Astrocyte of the cerebellum (primary cell): ENCODE measurements at regions not wholly inside any gene's neighbourhood (a gene's known extent, or its start where the extent isn't known, plus 50 kb on each side); places are given as distances from the start of the nearest gene placed in this dataset.

Experiments
- DNase-seq: peaks from one replicate; pipeline ENCODE4 v3.0.0-alpha.2; 2011; ENCODE audit warnings: low read depth
- H3K4me3 ChIP-seq: 2 replicates; pipeline ENCODE4 v1.5.1; 2011; ENCODE audit warnings: mild to moderate bottlenecking, low read depth, low read length, moderate library complexity
- CTCF ChIP-seq: IDR thresholded peaks from 2 replicates; pipeline ENCODE4 v1.5.1; 2012; ENCODE audit warnings: low read length, low read depth, moderate library complexity, mild to moderate bottlenecking; ENCODE audit errors: missing control alignments
- in situ Hi-C: cut with HindIII; loops from 2 replicates; pipeline ENCODE4 v1.10.0; 2017; ENCODE audit warnings: low sequenced_read_pairs

- in situ Hi-C loops: no loop called here
- DNase-seq: no peak
- no peak overlapping the region for H3K4me3 ChIP-seq
- no peak for TF ChIP-seq CTCF
These were observed 652.0 kb downstream of the MTRR start for GRCh38 chr5:8520917-8521316.

GRCh38 chr5:8521991-8522390 lies 653.0 kb downstream of the MTRR start:
- DNase-seq: no peak
- H3K4me3 ChIP-seq: no peak overlapping the region
- in situ Hi-C loops: no loop called here
- TF ChIP-seq CTCF: no peak

GRCh38 chr5:8522646-8523045 lies 653.7 kb downstream of the MTRR start:
- DNase-seq: no peak
- in situ Hi-C loops: no loop called here
- no peak for TF ChIP-seq CTCF
- no peak overlapping the region for H3K4me3 ChIP-seq

- no peak for DNase-seq
- TF ChIP-seq CTCF: no peak
- H3K4me3 ChIP-seq: no peak overlapping the region
- in situ Hi-C loops: no loop called here
These were observed 654.6 kb downstream of the MTRR start for GRCh38 chr5:8523501-8523900.

GRCh38 chr5:8525819-8526218 lies 656.9 kb downstream of the MTRR start:
- no peak overlapping the region for H3K4me3 ChIP-seq
- no peak for TF ChIP-seq CTCF
- in situ Hi-C loops: no loop called here
- no peak for DNase-seq

- no peak for TF ChIP-seq CTCF
- no peak overlapping the region for H3K4me3 ChIP-seq
- no peak for DNase-seq
- in situ Hi-C loops: no loop called here
These were observed 659.2 kb downstream of the MTRR start for GRCh38 chr5:8528106-8528505.

- no peak overlapping the region for H3K4me3 ChIP-seq
- no peak for TF ChIP-seq CTCF
- DNase-seq: no peak
- in situ Hi-C loops: no loop called here
These were observed 669.9 kb downstream of the MTRR start for GRCh38 chr5:8538821-8539220.
